CD14-positive monocyte (primary cell): ENCODE measurements at regions not wholly inside any gene's neighbourhood (a gene's known extent, or its start where the extent isn't known, plus 50 kb on each side); places are given as distances from the start of the nearest gene placed in this dataset.

Experiments
- DNase-seq, 3 donors: peaks; one replicate each; pipeline ENCODE4 v3.0.0-alpha.2; 2011 to 2022
- H2AFZ ChIP-seq: 2 replicates; pipeline ENCODE4 v1.6.0; 2012; ENCODE audit warnings: mild to moderate bottlenecking, low read depth, low read length, inconsistent platforms; ENCODE audit not compliant: insufficient read depth, poor library complexity, severe bottlenecking
- H3K27ac ChIP-seq, 2 donors: 1 replicate in 1 of 2; 2 replicates in 1 of 2; pipeline ENCODE4 v1.5.1; 2012 to 2013; ENCODE audit warnings: low read length in 2 of 2, control low read depth in 1 of 2, inconsistent platforms in 1 of 2, low read depth in 1 of 2, mild to moderate bottlenecking in 1 of 2
- H3K27me3 ChIP-seq, 2 donors: one replicate each; pipeline versions ENCODE4 v1.6.0 to v1.6.1; 2011 to 2013; ENCODE audit warnings: low read length in 2 of 2; ENCODE audit not compliant: control insufficient read depth in 2 of 2, insufficient read depth in 2 of 2
- H3K36me3 ChIP-seq, 2 donors: replicated peaks in 1 of 2; 1 replicate in 1 of 2; 2 replicates in 1 of 2; pipeline versions ENCODE4 v1.5.1 to v1.6.1; 2012 to 2013; ENCODE audit warnings: low read length in 2 of 2, control low read depth in 1 of 2, inconsistent platforms in 1 of 2, mild to moderate bottlenecking in 1 of 2; ENCODE audit not compliant: insufficient read depth in 2 of 2, control insufficient read depth in 1 of 2
- H3K4me1 ChIP-seq, 2 donors: 1 replicate in 1 of 2; 2 replicates in 1 of 2; pipeline versions ENCODE4 v1.5.1 to v1.6.1; 2012 to 2013; ENCODE audit warnings: low read length in 2 of 2, control low read depth in 1 of 2, inconsistent platforms in 1 of 2, mild to moderate bottlenecking in 1 of 2, moderate library complexity in 1 of 2; ENCODE audit not compliant: insufficient read depth in 2 of 2, control insufficient read depth in 1 of 2
- H3K4me2 ChIP-seq: replicated peaks from 2 replicates; pipeline ENCODE3; 2012; ENCODE audit warnings: low read length, moderate library complexity, mild to moderate bottlenecking; ENCODE audit not compliant: poor library complexity, severe bottlenecking; ENCODE audit errors: extremely low read depth
- H3K4me3 ChIP-seq, 3 experiments: fragments of 200-600 bp in 1 of 3; sonication (generic) in 1 of 3; replicated peaks in 1 of 3; 1 replicate in 2 of 3; 2 replicates in 1 of 3; pipeline ENCODE4 v1.5.1; 2011 to 2013; ENCODE audit warnings: low read length in 3 of 3, mild to moderate bottlenecking in 3 of 3, control low read depth in 2 of 3, low read depth in 2 of 3, inconsistent platforms in 1 of 3, moderate library complexity in 1 of 3
- H3K79me2 ChIP-seq: 2 replicates; pipeline ENCODE4 v1.6.0; 2012; ENCODE audit warnings: mild to moderate bottlenecking, control low read depth, inconsistent platforms, low read length, moderate library complexity; ENCODE audit not compliant: insufficient read depth
- H3K9ac ChIP-seq: 2 replicates; pipeline ENCODE4 v1.6.0; 2017; ENCODE audit warnings: low read length, mild to moderate bottlenecking; ENCODE audit not compliant: insufficient read depth, poor library complexity, severe bottlenecking
- H3K9me3 ChIP-seq, 2 donors: replicated peaks in 1 of 2; 1 replicate in 1 of 2; 2 replicates in 1 of 2; pipeline versions ENCODE4 v1.5.1 to v1.6.1; 2012 to 2013; ENCODE audit warnings: low read length in 2 of 2, control low read depth in 1 of 2; ENCODE audit not compliant: control insufficient read depth in 1 of 2, insufficient read depth in 1 of 2
- H4K20me1 ChIP-seq: 2 replicates; pipeline ENCODE4 v1.6.0; 2012; ENCODE audit warnings: mild to moderate bottlenecking, low read length, control low read depth, moderate library complexity; ENCODE audit not compliant: insufficient read depth
- H3K27ac Mint-ChIP-seq, 7 donors: one replicate each; pipeline ENCODE4 v1.8.0; 2020; ENCODE audit warnings: mild to moderate bottlenecking in 7 of 7, mixed read lengths in 7 of 7, moderate library complexity in 6 of 7, inconsistent platforms in 2 of 7
- H3K27me3 Mint-ChIP-seq, 3 donors: one replicate each; pipeline ENCODE4 v1.8.0; 2021 to 2022; ENCODE audit warnings: low read depth in 3 of 3, mild to moderate bottlenecking in 3 of 3, mixed read lengths in 3 of 3, moderate library complexity in 3 of 3, inconsistent platforms in 1 of 3
- H3K36me3 Mint-ChIP-seq, 2 donors: one replicate each; pipeline ENCODE4 v1.8.0; 2020; ENCODE audit warnings: mixed read lengths in 2 of 2, inconsistent platforms in 1 of 2, mild to moderate bottlenecking in 1 of 2
- H3K4me1 Mint-ChIP-seq: one replicate; pipeline ENCODE4 v1.8.0; 2020; ENCODE audit warnings: mild to moderate bottlenecking, mixed read lengths
- H3K4me3 Mint-ChIP-seq, 2 donors: one replicate each; pipeline ENCODE4 v1.8.0; 2020; ENCODE audit warnings: mild to moderate bottlenecking in 2 of 2, mixed read lengths in 2 of 2, moderate library complexity in 1 of 2
- H3K9me3 Mint-ChIP-seq, 7 donors: one replicate each; pipeline ENCODE4 v1.8.0; 2020 to 2022; ENCODE audit warnings: mixed read lengths in 7 of 7, mild to moderate bottlenecking in 6 of 7, moderate library complexity in 6 of 7, inconsistent platforms in 2 of 7
- WGBS: methylation state at CpG from one replicate; pipeline ENCODE4 v1.1.5; 2013; ENCODE audit warnings: missing lambda C conversion rate; ENCODE audit not compliant: insufficient coverage; 5-methylcytosine and 5-hydroxymethylcytosine counted together
- intact Hi-C, 2 donors: fragments of 100-400 bp; cut with micrococcal nuclease; formaldehyde crosslinking; loops; one replicate each; pipeline versions ENCODE4 v1.15.0 to v1.15.1; 2023
- TF ChIP-seq, protein P1 (sequence below): fragments of 200-600 bp; IDR thresholded peaks from one replicate; pipeline ENCODE4 v1.8.0; 2022; ENCODE audit warnings: antibody characterized with exemption, mild to moderate bottlenecking

GRCh38 chr6:131400054-131400778 is 172.8 kb upstream of the ARG1 start:
- H3K4me3 ChIP-seq = no peak overlapping the region
- no peaks in the 10 kb centered on the region for H4K20me1 ChIP-seq
- no peak overlapping the region for H3K27ac ChIP-seq
- Mint-ChIP-seq H3K4me3 (no peak overlapping the region), H3K4me1 (peaks cover 3% of the 10 kb centered on the region), H3K27me3 (peaks cover 0 to 1% (median 0%) of the 10 kb centered on the region in 3 donors), H3K9me3 (peaks cover 5 to 15% (median 8%) of the 10 kb centered on the region in 7 donors), H3K36me3 (no peaks in the 10 kb centered on the region), H3K27ac (no peak overlapping the region)
- no peaks in the 10 kb centered on the region for H3K4me1 ChIP-seq
- H3K27me3 ChIP-seq = no peaks in the 10 kb centered on the region
- no peak overlapping the region for H3K9ac ChIP-seq
- H3K79me2 ChIP-seq = no peaks in the 10 kb centered on the region
- H3K9me3 ChIP-seq = no peaks in the 10 kb centered on the region
- no peaks in the 10 kb centered on the region for H3K36me3 ChIP-seq
- no peak for DNase-seq
- TF ChIP-seq, protein P1, sequence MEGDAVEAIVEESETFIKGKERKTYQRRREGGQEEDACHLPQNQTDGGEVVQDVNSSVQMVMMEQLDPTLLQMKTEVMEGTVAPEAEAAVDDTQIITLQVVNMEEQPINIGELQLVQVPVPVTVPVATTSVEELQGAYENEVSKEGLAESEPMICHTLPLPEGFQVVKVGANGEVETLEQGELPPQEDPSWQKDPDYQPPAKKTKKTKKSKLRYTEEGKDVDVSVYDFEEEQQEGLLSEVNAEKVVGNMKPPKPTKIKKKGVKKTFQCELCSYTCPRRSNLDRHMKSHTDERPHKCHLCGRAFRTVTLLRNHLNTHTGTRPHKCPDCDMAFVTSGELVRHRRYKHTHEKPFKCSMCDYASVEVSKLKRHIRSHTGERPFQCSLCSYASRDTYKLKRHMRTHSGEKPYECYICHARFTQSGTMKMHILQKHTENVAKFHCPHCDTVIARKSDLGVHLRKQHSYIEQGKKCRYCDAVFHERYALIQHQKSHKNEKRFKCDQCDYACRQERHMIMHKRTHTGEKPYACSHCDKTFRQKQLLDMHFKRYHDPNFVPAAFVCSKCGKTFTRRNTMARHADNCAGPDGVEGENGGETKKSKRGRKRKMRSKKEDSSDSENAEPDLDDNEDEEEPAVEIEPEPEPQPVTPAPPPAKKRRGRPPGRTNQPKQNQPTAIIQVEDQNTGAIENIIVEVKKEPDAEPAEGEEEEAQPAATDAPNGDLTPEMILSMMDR = no peak
- no peak overlapping the region for H3K4me2 ChIP-seq
- WGBS = no CpG with 5 or more reads among the region's 1 CpG
- intact Hi-C loops = no loop called here
- no peak overlapping the region for H2AFZ ChIP-seq

- TF ChIP-seq, protein P1 = no peak
- H3K4me1 Mint-ChIP-seq = peaks cover 3% of the 10 kb centered on the region
- no peak for DNase-seq
- 50% methylated on average over 1 of the region's 2 CpGs for WGBS
- no peak overlapping the region for H3K4me3 Mint-ChIP-seq
- H3K27me3 Mint-ChIP-seq = peaks cover 0 to 1% (median 0%) of the 10 kb centered on the region in 3 donors
- no peaks in the 10 kb centered on the region for H3K9me3 ChIP-seq
- H3K9me3 Mint-ChIP-seq = peaks cover 5 to 15% (median 8%) of the 10 kb centered on the region in 7 donors
- no peak overlapping the region for H3K27ac Mint-ChIP-seq
- no peaks in the 10 kb centered on the region for H3K36me3 ChIP-seq
- H3K4me3 ChIP-seq = no peak overlapping the region
- no peak overlapping the region for H2AFZ ChIP-seq
- no peak overlapping the region for H3K4me2 ChIP-seq
- H3K79me2 ChIP-seq = no peaks in the 10 kb centered on the region
- H3K27ac ChIP-seq = no peak overlapping the region
- no peak overlapping the region for H3K9ac ChIP-seq
- intact Hi-C loops = no loop called here
- H3K27me3 ChIP-seq = no peaks in the 10 kb centered on the region
- no peaks in the 10 kb centered on the region for H4K20me1 ChIP-seq
- H3K4me1 ChIP-seq = no peaks in the 10 kb centered on the region
- no peaks in the 10 kb centered on the region for H3K36me3 Mint-ChIP-seq
Observed at GRCh38 chr6:131400779-131401496, 172.1 kb upstream of the ARG1 start.
